ENCODE measurements at regions not wholly inside any gene's neighbourhood (a gene's known extent, or its start where the extent isn't known, plus 50 kb on each side); places are given as distances from the start of the nearest gene placed in this dataset.

GRCh38 chr6:91081452-91082067, 494.7 kb upstream of the MAP3K7 start:
- WGBS (ENCODE audit: insufficient coverage, insufficient replicate concordance, low lambda C conversion rate, missing lambda C conversion rate), result 5% methylated on average over 6 of the region's 6 CpGs
- no peaks in the 10 kb centered on the region for H3K27me3 ChIP-seq (replicated peaks in 1 of 2; ENCODE audit: control insufficient read depth in 2 of 2, insufficient read depth in 2 of 2, low read length in 1 of 2)
- H3K4me3 ChIP-seq, result no peak overlapping the region
- DNase-seq (ENCODE audit: low read depth, low spot score) (no peak), FAIRE-seq (peak; percentile 73), ATAC-seq (peak; percentile 82)
- in situ Hi-C loops (cut with MboI), result loop anchor here (25.0 kb wide), 1 partner anchor 1556 kb away; no protein-coding TSS in a partner anchor
- H3K9me3 ChIP-seq (replicated peaks; ENCODE audit: control insufficient read depth, insufficient read depth, low read length), result no peaks in the 10 kb centered on the region
- H3K36me3 ChIP-seq (ENCODE audit: control insufficient read depth in 2 of 2, insufficient read depth in 2 of 2, low read length in 1 of 2), result no peaks in the 10 kb centered on the region
- intact Hi-C loops (cut with micrococcal nuclease; ENCODE audit: unreplicated experiment), result loop anchor here (1.0 to 5.0 kb wide), 3 partner anchors 140 to 1695 kb away; no protein-coding TSS in a partner anchor
- ChIA-PET CTCF (interaction anchor here (0.7 to 3.4 kb wide), 46 partner anchors 10 to 1697 kb away, joined by 3 to 44 read pairs (median 4); no protein-coding TSS in a partner anchor), POLR2A (interaction anchor here (1.0 kb wide), 1 partner anchor 413 kb away, joined by 3 read pairs; no protein-coding TSS in a partner anchor), RAD21 (ENCODE audit: unreplicated experiment) (interaction anchor here (0.9 to 4.7 kb wide), 19 partner anchors 12 to 1783 kb away, joined by 3 to 34 read pairs (median 3); no protein-coding TSS in a partner anchor), SMC1A (ENCODE audit: uncharacterized antibody, unreplicated experiment) (interaction anchor here (0.5 to 3.4 kb wide), 31 partner anchors 9 to 1935 kb away, joined by 3 to 25 read pairs (median 4); no protein-coding TSS in a partner anchor)
- H4K20me1 ChIP-seq (ENCODE audit: control insufficient read depth, insufficient read depth), result no peaks in the 10 kb centered on the region
- H3K27ac ChIP-seq (ENCODE audit: control insufficient read depth, insufficient read depth), result no peak overlapping the region
- TF ChIP-seq, protein P1, sequence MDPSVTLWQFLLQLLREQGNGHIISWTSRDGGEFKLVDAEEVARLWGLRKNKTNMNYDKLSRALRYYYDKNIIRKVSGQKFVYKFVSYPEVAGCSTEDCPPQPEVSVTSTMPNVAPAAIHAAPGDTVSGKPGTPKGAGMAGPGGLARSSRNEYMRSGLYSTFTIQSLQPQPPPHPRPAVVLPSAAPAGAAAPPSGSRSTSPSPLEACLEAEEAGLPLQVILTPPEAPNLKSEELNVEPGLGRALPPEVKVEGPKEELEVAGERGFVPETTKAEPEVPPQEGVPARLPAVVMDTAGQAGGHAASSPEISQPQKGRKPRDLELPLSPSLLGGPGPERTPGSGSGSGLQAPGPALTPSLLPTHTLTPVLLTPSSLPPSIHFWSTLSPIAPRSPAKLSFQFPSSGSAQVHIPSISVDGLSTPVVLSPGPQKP (IDR thresholded peaks at IDR 0.05; ENCODE audit: low read depth, low read length), result no peak
- TF ChIP-seq SMC3 (IDR thresholded peaks at IDR 0.05; ENCODE audit: borderline replicate concordance, low read length) (peak; percentile 67; the same call in 1 of the 2 replicates), RELB (IDR thresholded peaks at IDR 0.05; ENCODE audit: low read depth) (no peak), HCFC1 (IDR thresholded peaks at IDR 0.05; ENCODE audit: low read length) (no peak), RAD21 (IDR thresholded peaks at IDR 0.05; ENCODE audit: insufficient read depth, low read depth, low read length) (peak; percentile 76), CHD2 (IDR thresholded peaks at IDR 0.05; ENCODE audit: borderline replicate concordance, low read depth, low read length) (no peak)
- TF ChIP-seq, protein P2, sequence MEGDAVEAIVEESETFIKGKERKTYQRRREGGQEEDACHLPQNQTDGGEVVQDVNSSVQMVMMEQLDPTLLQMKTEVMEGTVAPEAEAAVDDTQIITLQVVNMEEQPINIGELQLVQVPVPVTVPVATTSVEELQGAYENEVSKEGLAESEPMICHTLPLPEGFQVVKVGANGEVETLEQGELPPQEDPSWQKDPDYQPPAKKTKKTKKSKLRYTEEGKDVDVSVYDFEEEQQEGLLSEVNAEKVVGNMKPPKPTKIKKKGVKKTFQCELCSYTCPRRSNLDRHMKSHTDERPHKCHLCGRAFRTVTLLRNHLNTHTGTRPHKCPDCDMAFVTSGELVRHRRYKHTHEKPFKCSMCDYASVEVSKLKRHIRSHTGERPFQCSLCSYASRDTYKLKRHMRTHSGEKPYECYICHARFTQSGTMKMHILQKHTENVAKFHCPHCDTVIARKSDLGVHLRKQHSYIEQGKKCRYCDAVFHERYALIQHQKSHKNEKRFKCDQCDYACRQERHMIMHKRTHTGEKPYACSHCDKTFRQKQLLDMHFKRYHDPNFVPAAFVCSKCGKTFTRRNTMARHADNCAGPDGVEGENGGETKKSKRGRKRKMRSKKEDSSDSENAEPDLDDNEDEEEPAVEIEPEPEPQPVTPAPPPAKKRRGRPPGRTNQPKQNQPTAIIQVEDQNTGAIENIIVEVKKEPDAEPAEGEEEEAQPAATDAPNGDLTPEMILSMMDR (IDR thresholded peaks at IDR 0.05 in 2 of 3, conservative IDR thresholded peaks at IDR 0.05 in 1 of 3; ENCODE audit: control insufficient read depth in 2 of 3, extremely low read depth in 1 of 3, insufficient read depth in 1 of 3, low read depth in 3 of 3, low read length in 3 of 3), result peak; percentile 52 to 73 (median 65)
- no peak overlapping the region for H3K9ac ChIP-seq (ENCODE audit: control insufficient read depth, insufficient read depth, low read length)
- H3K4me2 ChIP-seq (ENCODE audit: control insufficient read depth, insufficient read depth), result no peak overlapping the region
- no peaks in the 10 kb centered on the region for H3K79me2 ChIP-seq (ENCODE audit: control insufficient read depth, insufficient read depth, low read length)
- H3K4me1 ChIP-seq (ENCODE audit: control insufficient read depth, insufficient read depth, low read length), result no peaks in the 10 kb centered on the region
- no TSS peak for BruUV-seq (replicated peaks)
- no peak overlapping the region for H2AFZ ChIP-seq (ENCODE audit: control insufficient read depth, low read depth, low read length)

All from GM12878 (cell line).